NCI-H69 (cell line): ENCODE measurements at regions not wholly inside any gene's neighbourhood (a gene's known extent, or its start where the extent isn't known, plus 50 kb on each side); places are given as distances from the start of the nearest gene placed in this dataset.

Source experiments
- DNase-seq: peaks from one replicate; lab custom pipeline; 2025; lab: John Stamatoyannopoulos, UW

DNA sequence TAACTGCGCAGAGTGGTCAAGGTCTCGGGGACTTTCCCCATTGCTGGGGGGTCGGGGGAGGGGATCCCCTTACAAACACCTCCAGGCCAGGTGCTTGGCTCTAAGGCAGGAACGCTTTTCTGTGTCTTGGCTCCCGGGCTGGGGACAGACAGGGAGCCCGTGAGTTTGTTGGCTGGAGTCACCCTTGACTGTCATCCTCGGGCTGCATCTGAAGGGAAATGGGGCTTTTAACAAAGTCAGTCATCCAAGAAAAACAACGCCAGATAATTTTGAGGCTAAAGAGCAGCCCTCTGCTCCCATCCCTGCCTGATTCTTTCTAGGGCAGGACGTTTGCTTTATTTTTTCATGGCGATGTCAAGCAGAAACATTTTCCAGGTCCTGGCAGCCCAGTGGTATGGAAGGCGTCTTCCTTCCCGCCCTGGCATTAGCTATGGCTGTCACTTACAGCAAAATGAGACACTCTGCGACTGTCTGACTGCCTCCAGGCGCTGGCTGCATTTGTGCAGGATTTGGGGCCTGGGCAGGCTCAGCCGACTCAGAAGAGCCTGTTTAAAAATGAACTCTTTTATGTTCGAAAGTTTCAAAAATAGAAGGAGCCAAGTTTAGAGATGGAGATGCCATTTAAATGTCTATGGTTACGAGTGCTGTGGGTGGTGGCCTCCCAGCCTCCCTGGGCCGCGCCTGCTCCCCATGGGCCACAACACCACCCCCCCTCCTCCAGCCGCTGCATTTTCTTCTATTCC lies 54.7 kb upstream of the TNS3 start:
- DNase-seq: no peak

DNA sequence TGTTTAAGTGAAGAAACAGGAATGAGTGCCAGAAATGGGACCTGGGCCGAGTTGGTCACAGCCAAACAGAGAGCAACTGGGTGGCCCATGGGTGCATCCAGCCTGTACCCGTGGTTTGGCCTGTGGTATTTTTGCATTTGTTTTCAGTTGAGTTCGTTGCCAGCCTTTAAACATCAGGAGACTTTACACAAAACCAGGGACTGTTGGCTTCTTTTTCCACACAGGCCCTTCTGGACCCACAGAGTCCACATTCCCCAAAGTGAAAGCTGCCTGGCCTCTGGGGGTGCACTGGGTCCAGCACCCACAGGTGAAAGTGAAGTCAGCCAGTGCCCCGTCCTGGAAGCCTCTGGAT lies 54.1 kb upstream of the TNS3 start:
- no peak for DNase-seq

DNA sequence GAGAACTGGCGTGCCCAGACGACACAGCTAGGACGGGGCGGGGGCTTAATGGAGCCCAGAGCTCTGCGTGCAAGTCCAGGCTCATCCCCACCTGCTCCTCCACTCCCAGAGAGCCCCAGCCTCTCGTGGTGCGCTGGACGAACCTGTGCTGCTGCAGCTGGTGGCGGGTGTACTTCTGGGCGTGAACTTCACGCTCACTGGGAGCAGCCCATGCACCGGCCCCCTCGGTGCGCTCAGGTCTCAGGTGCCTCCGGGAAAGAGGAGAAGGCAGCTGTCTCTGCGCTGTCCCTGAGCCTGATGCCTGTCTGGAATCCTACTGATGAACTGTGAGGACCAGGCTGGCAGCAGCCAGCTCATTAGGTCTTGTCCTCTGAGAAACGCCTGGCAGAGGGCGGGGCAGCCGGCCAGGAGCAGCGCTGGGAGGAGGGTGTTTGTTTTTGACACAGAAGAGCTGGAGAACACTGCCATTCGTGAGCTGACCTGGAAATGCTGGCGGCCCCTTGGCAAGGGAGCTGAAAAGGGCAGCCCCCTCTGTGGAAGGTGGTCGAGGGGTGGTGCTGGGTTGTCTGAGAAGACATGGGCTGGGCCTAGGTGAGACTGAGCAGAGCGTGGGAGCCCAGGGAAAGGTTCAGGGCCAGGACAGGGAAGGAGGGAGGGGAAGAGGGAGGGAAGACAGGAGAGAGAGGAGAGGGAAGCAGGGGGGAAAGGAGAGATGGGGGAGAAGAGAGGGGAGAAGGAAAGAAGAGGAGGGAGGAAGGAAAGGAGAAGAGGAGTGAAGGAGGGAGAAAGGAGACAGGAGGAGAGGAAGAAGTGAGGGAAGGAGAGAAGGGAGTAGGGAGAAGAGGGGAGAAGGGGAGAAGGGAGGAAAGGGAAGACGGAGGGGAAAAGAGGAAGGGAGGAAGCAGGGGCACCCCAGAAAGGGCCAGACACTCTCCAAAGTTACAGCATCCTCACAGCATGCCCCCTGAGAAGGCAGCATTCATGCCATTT lies 53.5 kb upstream of the TNS3 start:
- DNase-seq: peak; percentile 91

- DNase-seq: no peak
These were observed 52.4 kb upstream of the TNS3 start for GRCh38 chr7:47634273-47634672.

- no peak for DNase-seq
These were observed 51.2 kb upstream of the TNS3 start for GRCh38 chr7:47633134-47633533.
